IMR-90 (cell line): ENCODE measurements at regions not wholly inside any gene's neighbourhood (a gene's known extent, or its start where the extent isn't known, plus 50 kb on each side); places are given as distances from the start of the nearest gene placed in this dataset.

Experiments used
- ATAC-seq: fragments of 200-7000 bp; cut with Tn5 transposase; 2 replicates; pipeline ENCODE4 v1.9.1; 2020; ENCODE audit warnings: low read depth, mild to moderate bottlenecking, moderate library complexity
- BruUV-seq: library from RNA; stranded (reverse); fragments of 400-500 nt; replicated peaks from 2 replicates; lab custom pipeline; 2021; lab: Mats Ljungman, UMichigan
- CTCF ChIA-PET: fragments of 300-600 bp; formaldehyde crosslinking; extraction: SDS; loops from one replicate; lab custom pipeline; 2021; ENCODE audit warnings: antibody characterized with exemption; lab: Yijun Ruan, JAX
- POLR2A ChIA-PET: fragments of 300-600 bp; sonication (Branson Sonifier 250); formaldehyde crosslinking; loops from one replicate; lab custom pipeline; 2022; ENCODE audit warnings: antibody characterized with exemption; ENCODE audit not compliant: unreplicated experiment; lab: Charles Lee
- DNase-seq: peaks from one replicate; pipeline ENCODE4 v3.0.0; 2013
- H2AFZ ChIP-seq: replicated peaks from 2 replicates; pipeline ENCODE3; 2013; ENCODE audit warnings: low read length, mild to moderate bottlenecking; ENCODE audit not compliant: poor library complexity
- H2AK5ac ChIP-seq: 2 replicates; pipeline ENCODE4 v1.6.1; 2013; ENCODE audit warnings: low read depth, low read length, inconsistent platforms
- H2AK9ac ChIP-seq: replicated peaks from 2 replicates; pipeline ENCODE3; 2013; ENCODE audit warnings: mild to moderate bottlenecking, low read depth, low read length, moderate library complexity; ENCODE audit not compliant: poor library complexity
- H2BK120ac ChIP-seq: 2 replicates; pipeline ENCODE4 v1.6.1; 2013; ENCODE audit warnings: low read depth, low read length, inconsistent platforms
- H2BK15ac ChIP-seq: 3 replicates; pipeline ENCODE4 v1.6.1; 2013; ENCODE audit warnings: low read depth, low read length, inconsistent platforms
- H2BK20ac ChIP-seq: 2 replicates; pipeline ENCODE4 v1.6.1; 2013; ENCODE audit warnings: low read depth, mild to moderate bottlenecking, inconsistent platforms, low read length, moderate library complexity
- H2BK5ac ChIP-seq: 2 replicates; pipeline ENCODE4 v1.6.1; 2013; ENCODE audit warnings: mild to moderate bottlenecking, low read depth, low read length, inconsistent platforms; ENCODE audit not compliant: poor library complexity, severe bottlenecking
- H3K14ac ChIP-seq: replicated peaks from 2 replicates; pipeline ENCODE4 v1.6.1; 2013; ENCODE audit warnings: low read depth, low read length, inconsistent platforms
- H3K18ac ChIP-seq: 2 replicates; pipeline ENCODE4 v1.6.1; 2013; ENCODE audit warnings: low read depth, low read length, control low read depth
- H3K23ac ChIP-seq: 2 replicates; pipeline ENCODE4 v1.6.1; 2013; ENCODE audit warnings: low read depth, low read length, inconsistent platforms
- H3K27ac ChIP-seq: 2 replicates; pipeline ENCODE4 v1.5.1; 2013; ENCODE audit warnings: mild to moderate bottlenecking, control low read depth, low read length; ENCODE audit not compliant: insufficient read depth
- H3K27me3 ChIP-seq: 2 replicates; pipeline ENCODE4 v1.6.1; 2013; ENCODE audit warnings: low read length; ENCODE audit not compliant: control insufficient read depth, insufficient read depth
- H3K36me3 ChIP-seq: 2 replicates; pipeline ENCODE4 v1.6.1; 2013; ENCODE audit warnings: low read length, mixed read lengths; ENCODE audit not compliant: control insufficient read depth, insufficient read depth
- H3K4ac ChIP-seq: 2 replicates; pipeline ENCODE4 v1.6.1; 2013; ENCODE audit warnings: low read depth, low read length, inconsistent platforms
- H3K4me1 ChIP-seq: 2 replicates; pipeline ENCODE4 v1.6.1; 2013; ENCODE audit warnings: low read length, mixed read lengths; ENCODE audit not compliant: control insufficient read depth, insufficient read depth
- H3K4me2 ChIP-seq: 2 replicates; pipeline ENCODE4 v1.6.1; 2013; ENCODE audit warnings: low read depth, mild to moderate bottlenecking, control low read depth, low read length, moderate library complexity
- H3K4me3 ChIP-seq: 2 replicates; pipeline ENCODE4 v1.5.1; 2013; ENCODE audit warnings: low read depth, mild to moderate bottlenecking, control low read depth, low read length, moderate library complexity; ENCODE audit not compliant: insufficient read depth
- H3K56ac ChIP-seq: 2 replicates; pipeline ENCODE4 v1.6.1; 2013; ENCODE audit warnings: low read length, inconsistent platforms; ENCODE audit not compliant: insufficient read depth; ENCODE audit errors: extremely low read depth
- H3K79me1 ChIP-seq, 2 experiments: 2 replicates each; pipeline ENCODE4 v1.6.1; 2013; ENCODE audit warnings: low read length in 2 of 2, inconsistent platforms in 1 of 2, low read depth in 1 of 2
- H3K9ac ChIP-seq: 2 replicates; pipeline ENCODE4 v1.6.1; 2013; ENCODE audit warnings: low read depth, low read length, control low read depth
- H3K9me1 ChIP-seq: 2 replicates; pipeline ENCODE4 v1.6.1; 2013; ENCODE audit warnings: low read length, inconsistent platforms; ENCODE audit not compliant: insufficient read depth
- H3K9me3 ChIP-seq: 2 replicates; pipeline ENCODE4 v1.6.1; 2013; ENCODE audit warnings: low read length; ENCODE audit not compliant: control insufficient read depth, insufficient read depth
- H4K20me1 ChIP-seq: 2 replicates; pipeline ENCODE4 v1.6.1; 2013; ENCODE audit warnings: low read length, inconsistent platforms; ENCODE audit not compliant: insufficient read depth
- H4K5ac ChIP-seq: 2 replicates; pipeline ENCODE4 v1.6.1; 2013; ENCODE audit warnings: mild to moderate bottlenecking, low read depth, low read length, control low read depth
- H4K8ac ChIP-seq, 2 experiments: 2 replicates each; pipeline ENCODE4 v1.6.1; 2013; ENCODE audit warnings: low read depth in 2 of 2, low read length in 2 of 2, control low read depth in 1 of 2, inconsistent platforms in 1 of 2
- H4K91ac ChIP-seq: 2 replicates; pipeline ENCODE4 v1.6.1; 2013; ENCODE audit warnings: low read depth, low read length, inconsistent platforms; ENCODE audit not compliant: insufficient read depth
- CEBPB ChIP-seq: IDR thresholded peaks from 2 replicates; pipeline ENCODE4 v1.6.1; 2012; ENCODE audit warnings: low read depth, low read length, improper control_type of control experiment
- CHD1 ChIP-seq: IDR thresholded peaks from 2 replicates; pipeline ENCODE4 v1.6.1; 2012; ENCODE audit warnings: low read depth, low read length, improper control_type of control experiment
- CTCF ChIP-seq: conservative IDR thresholded peaks from 2 replicates; pipeline ENCODE4 v1.5.1; 2012; ENCODE audit warnings: mild to moderate bottlenecking, low read depth, low read length, improper control_type of control experiment
- ELK1 ChIP-seq: fragments of 150-350 bp; IDR thresholded peaks from 2 replicates; pipeline ENCODE4 v1.6.1; 2016; ENCODE audit warnings: low read depth, mild to moderate bottlenecking, low read length, moderate library complexity, borderline replicate concordance
- MAZ ChIP-seq: IDR thresholded peaks from 2 replicates; pipeline ENCODE4 v1.6.1; 2012; ENCODE audit warnings: low read depth, mild to moderate bottlenecking, low read length, improper control_type of control experiment, moderate library complexity, borderline replicate concordance
- MXI1 ChIP-seq: IDR thresholded peaks from 2 replicates; pipeline ENCODE4 v1.6.1; 2012; ENCODE audit warnings: low read depth, mild to moderate bottlenecking, low read length, moderate library complexity, borderline replicate concordance
- POLR2A ChIP-seq: IDR thresholded peaks from 2 replicates; pipeline ENCODE4 v1.6.1; 2012; ENCODE audit warnings: mild to moderate bottlenecking, low read depth, low read length
- RAD21 ChIP-seq: IDR thresholded peaks from 2 replicates; pipeline ENCODE4 v1.6.1; 2012; ENCODE audit warnings: low read length, improper control_type of control experiment
- RCOR1 ChIP-seq: IDR thresholded peaks from 2 replicates; pipeline ENCODE4 v1.6.1; 2012; ENCODE audit warnings: mild to moderate bottlenecking, low read length, improper control_type of control experiment; ENCODE audit not compliant: insufficient replicate concordance
- WGBS, 2 experiments: methylation state at CpG; one replicate each; pipeline versions ENCODE4 v1.1.5 to v1.1.7; 2013; ENCODE audit warnings: missing lambda C conversion rate in 2 of 2; ENCODE audit not compliant: insufficient read length in 1 of 2; ENCODE audit errors: extremely low coverage in 2 of 2; 5-methylcytosine and 5-hydroxymethylcytosine counted together
- dilution Hi-C: fragments of 300-500 bp; cut with HindIII; formaldehyde crosslinking; loops from one replicate; pipeline ENCODE4 v1.14.3; 2018; ENCODE audit warnings: low sequenced_read_pairs; ENCODE audit not compliant: unreplicated experiment
- in situ Hi-C: fragments of 300-500 bp; cut with MboI; formaldehyde crosslinking; loops from 3 replicates; pipeline ENCODE4 v1.14.3; 2019; ENCODE audit warnings: low sequenced_read_pairs, inconsistent platforms, mixed read lengths
- intact Hi-C: fragments of 100-400 bp; cut with micrococcal nuclease; formaldehyde crosslinking; loops from 2 replicates; pipeline ENCODE4 v1.10.0; 2022

- no peak for TF ChIP-seq POLR2A
- no peak for TF ChIP-seq CEBPB
Measured at GRCh38 chr20:50385733-50386640, 124.2 kb upstream of the PTPN1 start (continued).

- in situ Hi-C loops = no loop called here
Measured at GRCh38 chr20:50386641-50386960, 123.6 kb upstream of the PTPN1 start.

More at GRCh38 chr20:50386641-50386960, 123.6 kb upstream of the PTPN1 start:
- no peak overlapping the region for H2AK9ac ChIP-seq
- no peak overlapping the region for H4K91ac ChIP-seq
- dilution Hi-C loops = no loop called here
- no peaks in the 10 kb centered on the region for H3K79me1 ChIP-seq
- no peaks in the 10 kb centered on the region for H3K27me3 ChIP-seq
- no peak overlapping the region for H3K56ac ChIP-seq
- H3K4me3 ChIP-seq = no peak overlapping the region
- TF ChIP-seq MXI1 (no peak), RAD21 (no peak), MAZ (no peak), CTCF (no peak), CEBPB (no peak), CHD1 (no peak), ELK1 (no peak), RCOR1 (no peak)
- ChIA-PET POLR2A (no interaction called here), CTCF (no interaction called here)
- H4K5ac ChIP-seq = no peak overlapping the region
- WGBS, 2 experiments = no CpG with 5 or more reads among the region's 6 CpGs
- no peaks in the 10 kb centered on the region for H3K9me3 ChIP-seq
- H3K23ac ChIP-seq = no peak overlapping the region
- H3K18ac ChIP-seq = no peak overlapping the region
- H4K8ac ChIP-seq = no peak overlapping the region
- ATAC-seq (no peak), DNase-seq (no peak)
- no peak overlapping the region for H3K4ac ChIP-seq
- H2BK5ac ChIP-seq = no peak overlapping the region
- no peaks in the 10 kb centered on the region for H4K20me1 ChIP-seq
- no peak overlapping the region for H2BK20ac ChIP-seq
- BruUV-seq = no TSS peak
- no peaks in the 10 kb centered on the region for H3K36me3 ChIP-seq
- no peak overlapping the region for H2BK15ac ChIP-seq
- H2BK120ac ChIP-seq = no peak overlapping the region
- H3K9ac ChIP-seq = no peak overlapping the region
- H3K4me1 ChIP-seq = no peaks in the 10 kb centered on the region
- no peaks in the 10 kb centered on the region for H3K9me1 ChIP-seq
- no peak overlapping the region for H2AK5ac ChIP-seq
- no peak overlapping the region for H3K27ac ChIP-seq
- H3K14ac ChIP-seq = 0 out of 2 replicates have a peak overlapping the region, but pooled peaks have one; percentile 29
- H2AFZ ChIP-seq = no peak overlapping the region
- H3K4me2 ChIP-seq = no peak overlapping the region
- intact Hi-C loops = no loop called here
